GM23338 (cell line): ENCODE measurements at regions not wholly inside any gene's neighbourhood (a gene's known extent, or its start where the extent isn't known, plus 50 kb on each side); places are given as distances from the start of the nearest gene placed in this dataset.

ENCODE experiments used
- ATAC-seq: fragments of 200-7000 bp; cut with Tn5 transposase; 3 replicates; pipeline ENCODE4 v1.9.1; 2020
- DNase-seq: peaks from one replicate; pipeline ENCODE4 v3.0.0-alpha.2; 2015; ENCODE audit warnings: low spot score
- H2AFZ ChIP-seq: fragments of 200-600 bp; sonication (generic); 2 replicates; pipeline ENCODE4 v1.8.0; 2016; ENCODE audit warnings: antibody characterized with exemption, mild to moderate bottlenecking, moderate library complexity
- H3F3A ChIP-seq: fragments of 200-600 bp; sonication (generic); replicated peaks from 2 replicates; pipeline ENCODE4 v1.8.0; 2017; ENCODE audit warnings: antibody characterized with exemption, mixed run types, low read depth
- H3K27ac ChIP-seq: fragments of 200-600 bp; sonication (generic); 2 replicates; pipeline ENCODE4 v1.6.1; 2016; ENCODE audit warnings: low read depth
- H3K27me3 ChIP-seq: fragments of 200-600 bp; sonication (generic); 2 replicates; pipeline ENCODE4 v1.8.0; 2016; ENCODE audit warnings: mild to moderate bottlenecking, mixed run types, moderate library complexity; ENCODE audit not compliant: insufficient read depth
- H3K36me3 ChIP-seq: fragments of 200-600 bp; sonication (generic); 2 replicates; pipeline ENCODE4 v1.8.0; 2016; ENCODE audit warnings: mild to moderate bottlenecking; ENCODE audit not compliant: insufficient read depth
- H3K4me1 ChIP-seq: fragments of 200-600 bp; sonication (generic); 2 replicates; pipeline ENCODE4 v1.8.0; 2016; ENCODE audit warnings: mild to moderate bottlenecking, moderate library complexity; ENCODE audit not compliant: insufficient read depth
- H3K4me2 ChIP-seq: fragments of 200-600 bp; sonication (generic); 2 replicates; pipeline ENCODE4 v1.7.1; 2017; ENCODE audit warnings: mixed run types
- H3K4me3 ChIP-seq: fragments of 200-600 bp; sonication (generic); 2 replicates; pipeline ENCODE4 v1.6.1; 2016; ENCODE audit warnings: mixed run types
- H3K79me2 ChIP-seq: fragments of 200-600 bp; sonication (generic); replicated peaks from 2 replicates; pipeline ENCODE4 v1.8.0; 2017; ENCODE audit warnings: mild to moderate bottlenecking; ENCODE audit not compliant: insufficient read depth
- H3K9me2 ChIP-seq: fragments of 200-600 bp; sonication (generic); 2 replicates; pipeline ENCODE4 v1.8.0; 2017; ENCODE audit not compliant: insufficient read depth
- H4K20me1 ChIP-seq: fragments of 200-600 bp; sonication (generic); replicated peaks from 2 replicates; pipeline ENCODE4 v1.8.0; 2017; ENCODE audit warnings: mild to moderate bottlenecking; ENCODE audit not compliant: insufficient read depth
- H3K27ac Mint-ChIP-seq: 2 replicates; pipeline ENCODE4 v1.8.0; 2020; ENCODE audit warnings: inconsistent platforms, mild to moderate bottlenecking, moderate library complexity, mixed read lengths
- H3K27me3 Mint-ChIP-seq: 3 replicates; pipeline ENCODE4 v1.8.0; 2022; ENCODE audit warnings: low read depth, mild to moderate bottlenecking, moderate library complexity, mixed read lengths, inconsistent platforms; ENCODE audit not compliant: insufficient read depth, poor library complexity
- H3K36me3 Mint-ChIP-seq: 3 replicates; pipeline ENCODE4 v1.8.0; 2021; ENCODE audit warnings: low read depth, mild to moderate bottlenecking, inconsistent platforms, moderate library complexity, mixed read lengths
- H3K4me1 Mint-ChIP-seq: 3 replicates; pipeline ENCODE4 v1.8.0; 2020; ENCODE audit warnings: mild to moderate bottlenecking, inconsistent platforms, mixed read lengths
- H3K4me3 Mint-ChIP-seq: 3 replicates; pipeline ENCODE4 v1.8.0; 2021; ENCODE audit warnings: moderate library complexity, mild to moderate bottlenecking, inconsistent platforms, mixed read lengths
- H3K9me3 Mint-ChIP-seq: 3 replicates; pipeline ENCODE4 v1.8.0; 2020; ENCODE audit warnings: moderate library complexity, mild to moderate bottlenecking, inconsistent platforms, mixed read lengths
- CREB1 ChIP-seq: fragments of 250-450 bp; sonication (Bioruptor Pico); IDR thresholded peaks from 2 replicates; pipeline ENCODE4 v1.5.0; 2020; ENCODE audit warnings: low read depth, mild to moderate bottlenecking, moderate library complexity
- CTCF ChIP-seq, 2 experiments: fragments of 200-600 bp in 1 of 2; sonication (generic) in 1 of 2; conservative IDR thresholded peaks; 2 replicates each; pipeline versions ENCODE4 v1.5.1 to v1.6.1; 2016 to 2017; ENCODE audit warnings: antibody characterized with exemption in 2 of 2, low read depth in 2 of 2, mild to moderate bottlenecking in 2 of 2, moderate library complexity in 1 of 2
- ETS1 ChIP-seq: IDR thresholded peaks from 2 replicates; pipeline ENCODE4 v1.6.1; 2016; ENCODE audit warnings: antibody characterized with exemption
- EZH2 ChIP-seq: fragments of 200-600 bp; sonication (generic); IDR thresholded peaks from one replicate; pipeline ENCODE4 v1.8.0; 2017; ENCODE audit warnings: antibody characterized with exemption, mild to moderate bottlenecking, low read depth; ENCODE audit not compliant: unreplicated experiment
- EZH2phosphoT487 ChIP-seq: fragments of 200-600 bp; sonication (generic); IDR thresholded peaks from one replicate; pipeline ENCODE4 v1.8.1; 2018; ENCODE audit warnings: antibody characterized with exemption; ENCODE audit not compliant: unreplicated experiment
- JUNB ChIP-seq: IDR thresholded peaks from one replicate; pipeline ENCODE4 v1.6.1; 2016; ENCODE audit warnings: antibody characterized with exemption; ENCODE audit not compliant: unreplicated experiment
- NANOG ChIP-seq: IDR thresholded peaks from 2 replicates; pipeline ENCODE4 v1.6.1; 2016; ENCODE audit warnings: antibody characterized with exemption, borderline replicate concordance
- POLR2AphosphoS5 ChIP-seq: IDR thresholded peaks from 2 replicates; pipeline ENCODE4 v1.6.1; 2016; ENCODE audit warnings: antibody characterized with exemption, low read depth
- REST ChIP-seq: IDR thresholded peaks from one replicate; pipeline ENCODE4 v1.6.1; 2018; ENCODE audit warnings: antibody characterized with exemption; ENCODE audit not compliant: unreplicated experiment
- STAT1 ChIP-seq: IDR thresholded peaks from one replicate; pipeline ENCODE4 v1.6.1; 2016; ENCODE audit warnings: antibody characterized with exemption; ENCODE audit not compliant: unreplicated experiment
- ZNF114 ChIP-seq: fragments of 250-450 bp; sonication (Bioruptor Pico); IDR thresholded peaks from 2 replicates; pipeline ENCODE4 v1.5.0; 2020; ENCODE audit warnings: mild to moderate bottlenecking, moderate library complexity
- ZNF331 ChIP-seq: fragments of 250-450 bp; sonication (Bioruptor Pico); IDR thresholded peaks from 2 replicates; pipeline ENCODE4 v1.5.0; 2020; ENCODE audit warnings: low read depth, mild to moderate bottlenecking, moderate library complexity
- ZNF462 ChIP-seq: fragments of 250-450 bp; sonication (Bioruptor Pico); IDR thresholded peaks from 2 replicates; pipeline ENCODE4 v1.5.0; 2020; ENCODE audit warnings: mild to moderate bottlenecking, moderate library complexity

- H4K20me1 ChIP-seq = no peaks in the 10 kb centered on the region
- peaks cover 3% of the 10 kb centered on the region for H3K27me3 Mint-ChIP-seq
- ATAC-seq = no peak
Measured at GRCh38 chr2:16171425-16171920, 231.1 kb downstream of the MYCN start.

More at GRCh38 chr2:16171425-16171920, 231.1 kb downstream of the MYCN start:
- no peak overlapping the region for H3K4me3 Mint-ChIP-seq
- 0 out of 2 replicates have a peak, but pooled peaks cover 3% of the 10 kb centered on the region for H3F3A ChIP-seq
- no peak overlapping the region for H3K27ac ChIP-seq
- peaks cover 12% of the 10 kb centered on the region; the same call in 2 of the 3 replicates for H3K4me1 Mint-ChIP-seq
- no peak for TF ChIP-seq REST
- TF ChIP-seq EZH2phosphoT487 = no peak
- TF ChIP-seq NANOG = no peak
- no peak for TF ChIP-seq ZNF114 (CRISPR knock-in tag)
- no peak for TF ChIP-seq CTCF (conservative IDR thresholded peaks at IDR 0.05; ENCODE audit: low read depth in 2 of 2)
- no peak for TF ChIP-seq ZNF331 (CRISPR knock-in tag)
- no peak for TF ChIP-seq EZH2
- TF ChIP-seq JUNB = no peak
- TF ChIP-seq CREB1 = no peak
- TF ChIP-seq STAT1 = no peak
- TF ChIP-seq ZNF462 (CRISPR knock-in tag) = no peak
- no peak for TF ChIP-seq ETS1
- no peak for TF ChIP-seq POLR2AphosphoS5
- H3K9me3 Mint-ChIP-seq = no peaks in the 10 kb centered on the region
- H3K4me2 ChIP-seq = no peak overlapping the region
- H3K27ac Mint-ChIP-seq = no peak overlapping the region
- no peaks in the 10 kb centered on the region for H3K27me3 ChIP-seq
- no peak overlapping the region for H3K4me3 ChIP-seq
- DNase-seq = no peak
- H3K9me2 ChIP-seq = no peaks in the 10 kb centered on the region
- no peaks in the 10 kb centered on the region; the same call in 1 of the 2 replicates for H3K36me3 ChIP-seq
- no peaks in the 10 kb centered on the region for H3K79me2 ChIP-seq
- H2AFZ ChIP-seq = no peak overlapping the region
- H3K4me1 ChIP-seq = peaks cover 11% of the 10 kb centered on the region
- H3K36me3 Mint-ChIP-seq = no peaks in the 10 kb centered on the region
